ENCODE measurements at regions not wholly inside any gene's neighbourhood (a gene's known extent, or its start where the extent isn't known, plus 50 kb on each side); places are given as distances from the start of the nearest gene placed in this dataset.

DNA sequence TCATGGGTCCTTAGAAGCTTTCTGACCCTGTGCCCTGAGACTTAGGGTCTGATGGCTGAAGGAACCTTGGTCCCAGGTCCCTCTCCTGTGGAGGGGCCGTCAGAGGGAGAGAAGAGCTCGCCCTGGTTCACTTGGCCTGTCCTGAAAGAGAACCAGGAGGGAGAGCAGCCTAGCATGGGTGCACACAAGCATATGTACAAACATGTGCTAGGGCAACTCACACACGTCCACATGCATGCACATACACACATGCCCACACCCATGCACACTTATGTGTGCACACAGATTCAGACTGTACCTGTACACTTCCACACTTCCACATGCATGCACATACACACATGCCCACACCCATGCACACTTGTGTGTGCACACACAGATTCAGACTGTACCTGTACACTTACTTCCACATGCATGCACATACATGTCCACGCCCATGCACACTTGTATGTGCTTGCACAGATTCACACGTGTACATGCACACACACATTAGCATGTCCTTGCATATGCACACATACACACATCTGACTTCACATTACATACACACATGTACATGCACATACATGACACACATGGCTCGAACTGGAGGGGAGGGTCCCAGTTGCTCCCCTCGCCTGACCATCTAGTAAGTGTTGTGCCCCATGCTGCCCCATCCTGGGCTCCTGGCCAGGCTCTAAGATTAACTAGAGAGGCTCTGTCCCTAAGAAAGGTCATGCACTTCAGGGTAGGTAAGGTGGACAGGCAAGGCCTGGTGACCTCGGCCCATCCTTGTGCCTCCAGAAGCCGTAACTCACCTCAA, 122.0 kb downstream of the METRNL start:
- TF ChIP-seq POLR2AphosphoS5 (IDR thresholded peaks at IDR 0.05; ENCODE audit: borderline replicate concordance, low read depth, low read length) (no peak), FOXP2 (optimal IDR thresholded peaks at IDR 0.05; ENCODE audit: control extremely low read depth, extremely low read length, insufficient read depth) (no peak), EZH2 (IDR thresholded peaks at IDR 0.05) (no peak)
